Mesendoderm (in vitro differentiated cells): ENCODE measurements at regions not wholly inside any gene's neighbourhood (a gene's known extent, or its start where the extent isn't known, plus 50 kb on each side); places are given as distances from the start of the nearest gene placed in this dataset.

Experiments used
- DNase-seq: peaks from one replicate; pipeline ENCODE4 v3.0.0; 2013
- H2AK5ac ChIP-seq: 2 replicates; pipeline ENCODE4 v1.6.1; 2013; ENCODE audit warnings: low read length, inconsistent platforms
- H2BK120ac ChIP-seq: 2 replicates; pipeline ENCODE4 v1.6.1; 2013; ENCODE audit warnings: low read depth, mild to moderate bottlenecking, low read length, moderate library complexity, mixed read lengths
- H2BK15ac ChIP-seq: replicated peaks from 2 replicates; pipeline ENCODE4 v1.6.1; 2013; ENCODE audit warnings: low read depth, mild to moderate bottlenecking, moderate library complexity
- H2BK5ac ChIP-seq: 2 replicates; pipeline ENCODE4 v1.6.1; 2013; ENCODE audit warnings: low read length, inconsistent platforms
- H3K18ac ChIP-seq: 2 replicates; pipeline ENCODE4 v1.6.1; 2013; ENCODE audit warnings: mild to moderate bottlenecking, low read length, mixed read lengths
- H3K23ac ChIP-seq: one replicate; pipeline ENCODE4 v1.6.1; 2013; ENCODE audit warnings: low read length
- H3K27ac ChIP-seq: 2 replicates; pipeline ENCODE4 v1.5.1; 2013; ENCODE audit warnings: low read depth, mild to moderate bottlenecking, inconsistent platforms, low read length, moderate library complexity
- H3K27me3 ChIP-seq: 2 replicates; pipeline ENCODE4 v1.6.1; 2013; ENCODE audit warnings: low read length, control low read depth, mild to moderate bottlenecking, inconsistent platforms; ENCODE audit not compliant: insufficient read depth, poor library complexity
- H3K36me3 ChIP-seq: 2 replicates; pipeline ENCODE4 v1.6.1; 2013; ENCODE audit warnings: low read length, inconsistent platforms; ENCODE audit not compliant: control insufficient read depth, insufficient read depth
- H3K4ac ChIP-seq: one replicate; pipeline ENCODE4 v1.6.1; 2013; ENCODE audit warnings: low read depth, mild to moderate bottlenecking, low read length, moderate library complexity
- H3K4me1 ChIP-seq: 2 replicates; pipeline ENCODE4 v1.6.1; 2013; ENCODE audit warnings: low read depth, low read length, inconsistent platforms; ENCODE audit not compliant: control insufficient read depth
- H3K4me2 ChIP-seq: 2 replicates; pipeline ENCODE4 v1.6.1; 2013; ENCODE audit warnings: low read length
- H3K4me3 ChIP-seq: 2 replicates; pipeline ENCODE4 v1.5.1; 2013; ENCODE audit warnings: mild to moderate bottlenecking, low read length
- H3K56ac ChIP-seq: one replicate; pipeline ENCODE4 v1.6.1; 2013; ENCODE audit warnings: low read length
- H3K79me1 ChIP-seq: 2 replicates; pipeline ENCODE4 v1.6.1; 2013; ENCODE audit warnings: low read length, inconsistent platforms
- H3K79me2 ChIP-seq: 2 replicates; pipeline ENCODE4 v1.6.1; 2013; ENCODE audit warnings: mild to moderate bottlenecking, low read length; ENCODE audit not compliant: control insufficient read depth, insufficient read depth
- H3K9ac ChIP-seq: 2 replicates; pipeline ENCODE4 v1.6.1; 2013; ENCODE audit warnings: low read length, inconsistent platforms
- H4K5ac ChIP-seq: one replicate; pipeline ENCODE4 v1.6.1; 2013; ENCODE audit warnings: low read length
- H4K8ac ChIP-seq: one replicate; pipeline ENCODE4 v1.6.1; 2013; ENCODE audit warnings: low read depth, mild to moderate bottlenecking, control low read depth, low read length, moderate library complexity
- WGBS: extraction: QIAGEN DNeasy Blood & Tissue Kit; methylation state at CpG from one replicate; pipeline ENCODE4 v1.1.7; 2013; ENCODE audit warnings: low lambda C conversion rate, missing lambda C conversion rate; ENCODE audit not compliant: insufficient coverage; ENCODE audit errors: extremely low coverage; 5-methylcytosine and 5-hydroxymethylcytosine counted together

DNA sequence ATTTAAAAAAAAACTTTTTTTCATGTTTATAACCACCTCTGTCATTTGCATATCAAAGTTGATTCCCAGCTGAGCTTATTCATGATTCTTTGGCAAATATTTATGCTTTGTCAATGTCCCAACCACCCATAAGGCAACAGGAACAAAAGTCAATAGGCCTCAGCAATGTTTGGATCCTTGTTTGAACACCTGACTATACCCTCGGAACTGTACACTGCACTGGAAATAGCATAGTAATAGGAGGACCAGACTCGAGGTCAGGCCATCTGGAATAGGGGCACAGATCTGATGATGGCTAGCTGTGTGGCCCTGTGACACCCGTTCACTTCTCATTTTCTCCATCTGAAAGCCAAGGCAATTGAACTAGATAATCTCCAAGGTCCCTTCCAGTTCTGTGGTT, 301.7 kb upstream of the ATP11B start:
- WGBS = no CpG with 5 or more reads among the region's 3 CpGs
- Histone ChIP-seq H3K4me1 (no peaks in the 10 kb centered on the region), H3K36me3 (no peaks in the 10 kb centered on the region), H3K27ac (no peak overlapping the region), H2BK5ac (no peak overlapping the region), H3K4me2 (no peak overlapping the region), H2BK120ac (no peak overlapping the region), H3K79me2 (no peaks in the 10 kb centered on the region), H2AK5ac (no peak overlapping the region), H2BK15ac (no peak overlapping the region), H4K8ac (no peak overlapping the region), H4K5ac (no peak overlapping the region), H3K56ac (no peak overlapping the region), H3K4me3 (no peak overlapping the region), H3K27me3 (no peaks in the 10 kb centered on the region), H3K4ac (no peak overlapping the region), H3K23ac (no peak overlapping the region), H3K9ac (no peak overlapping the region), H3K79me1 (no peaks in the 10 kb centered on the region), H3K18ac (no peak overlapping the region)
- DNase-seq = no peak

DNA sequence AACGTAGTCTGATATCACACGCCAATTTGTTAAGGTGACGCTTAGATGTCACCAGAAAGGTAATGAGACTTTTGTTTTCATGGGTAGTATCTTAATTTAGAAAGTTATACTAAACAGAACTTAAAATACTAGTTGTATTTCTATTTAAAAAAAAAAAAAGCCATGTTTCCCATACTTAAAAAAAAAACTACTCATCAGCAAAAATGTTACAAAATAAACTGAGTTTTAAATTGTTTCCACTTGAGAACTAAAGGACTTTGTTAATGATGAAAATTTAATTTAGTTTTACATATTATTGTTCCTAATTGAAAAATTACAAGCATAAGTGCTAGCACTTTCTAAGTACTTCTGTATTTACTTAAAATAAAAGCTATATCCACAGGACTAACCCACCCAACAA, 300.8 kb upstream of the ATP11B start:
- Histone ChIP-seq H2BK120ac (no peak overlapping the region), H3K79me2 (no peaks in the 10 kb centered on the region), H3K18ac (no peak overlapping the region), H3K4me2 (no peak overlapping the region), H3K27ac (no peak overlapping the region), H3K56ac (no peak overlapping the region), H3K4me3 (no peak overlapping the region), H4K8ac (no peak overlapping the region), H3K9ac (no peak overlapping the region), H2BK15ac (no peak overlapping the region), H3K79me1 (no peaks in the 10 kb centered on the region), H2BK5ac (no peak overlapping the region), H3K36me3 (no peaks in the 10 kb centered on the region), H3K4me1 (no peaks in the 10 kb centered on the region), H3K4ac (no peak overlapping the region), H4K5ac (no peak overlapping the region), H2AK5ac (no peak overlapping the region), H3K27me3 (no peaks in the 10 kb centered on the region), H3K23ac (no peak overlapping the region)
- no CpG with 5 or more reads among the region's 3 CpGs for WGBS
- DNase-seq = no peak

GRCh38 chr3:182500289-182500688, 293.0 kb upstream of the ATP11B start:
- H3K4me2 ChIP-seq = no peak overlapping the region
- H2BK120ac ChIP-seq = no peak overlapping the region
- H3K23ac ChIP-seq = no peak overlapping the region
- no peak overlapping the region for H2AK5ac ChIP-seq
- peak; percentile 39 for DNase-seq
- no peaks in the 10 kb centered on the region for H3K79me1 ChIP-seq
- peak overlapping the region; percentile 32 for H3K56ac ChIP-seq
- no peaks in the 10 kb centered on the region for H3K79me2 ChIP-seq
- H4K8ac ChIP-seq = no peak overlapping the region
- H2BK5ac ChIP-seq = no peak overlapping the region
- no peak overlapping the region for H3K4me3 ChIP-seq
- peaks cover 2% of the 10 kb centered on the region for H3K4me1 ChIP-seq
- H3K27ac ChIP-seq = no peak overlapping the region
- no peaks in the 10 kb centered on the region for H3K36me3 ChIP-seq
- H3K9ac ChIP-seq = no peak overlapping the region
- no peak overlapping the region for H3K18ac ChIP-seq
- H2BK15ac ChIP-seq = no peak overlapping the region
- no peak overlapping the region for H3K4ac ChIP-seq
- no CpG with 5 or more reads among the region's 10 CpGs for WGBS
- no peak overlapping the region for H4K5ac ChIP-seq
- H3K27me3 ChIP-seq = no peaks in the 10 kb centered on the region

DNA sequence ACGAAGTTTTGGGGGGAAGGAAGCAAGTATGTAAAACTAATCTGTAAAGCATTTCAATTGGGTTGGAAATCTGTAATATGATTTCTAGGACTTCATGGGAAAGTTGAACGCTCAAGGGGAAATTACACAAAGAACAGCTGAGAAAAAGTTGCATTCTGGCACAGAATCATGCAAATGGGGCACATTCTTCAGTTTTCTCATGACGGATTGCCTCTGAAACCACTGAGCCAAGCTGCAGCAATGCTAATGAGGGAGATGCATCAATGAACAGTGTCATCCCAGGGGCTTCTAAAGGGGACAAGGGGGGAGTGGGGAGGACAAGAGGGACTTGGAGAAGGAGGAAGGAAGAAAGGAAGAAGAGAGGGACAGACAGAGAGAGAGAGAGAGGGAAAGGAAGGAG, 291.4 kb upstream of the ATP11B start:
- Histone ChIP-seq H2BK15ac (no peak overlapping the region), H4K5ac (no peak overlapping the region), H3K18ac (no peak overlapping the region), H3K9ac (no peak overlapping the region), H2BK120ac (no peak overlapping the region), H3K79me2 (no peaks in the 10 kb centered on the region), H3K4me3 (no peak overlapping the region), H4K8ac (no peak overlapping the region), H2AK5ac (no peak overlapping the region), H3K27ac (no peak overlapping the region), H3K56ac (no peak overlapping the region), H3K4me2 (no peak overlapping the region), H3K4ac (no peak overlapping the region), H3K27me3 (no peaks in the 10 kb centered on the region), H3K36me3 (no peaks in the 10 kb centered on the region), H3K79me1 (no peaks in the 10 kb centered on the region), H3K23ac (no peak overlapping the region), H2BK5ac (no peak overlapping the region), H3K4me1 (peaks cover 2% of the 10 kb centered on the region)
- no CpG with 5 or more reads among the region's 3 CpGs for WGBS
- DNase-seq = no peak

DNA sequence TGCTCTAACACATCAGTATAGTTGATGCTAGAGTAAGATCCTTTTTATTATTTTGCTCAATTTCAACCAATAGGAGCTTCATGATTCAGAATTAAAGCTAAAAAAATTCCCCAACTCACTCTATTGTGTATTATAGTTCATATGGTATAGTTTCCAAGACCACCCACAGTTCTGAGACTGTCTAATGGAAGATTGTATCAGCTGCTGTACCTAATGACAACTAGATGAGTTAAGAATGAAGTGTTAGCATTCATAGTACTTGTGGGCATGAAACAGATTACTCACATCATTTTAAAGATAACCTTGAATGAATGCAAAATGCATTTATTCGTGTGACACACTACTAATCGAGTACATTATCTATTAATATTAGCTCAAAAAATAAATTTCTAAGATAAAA, 289.9 kb upstream of the ATP11B start:
- no peaks in the 10 kb centered on the region for H3K27me3 ChIP-seq
- no peak overlapping the region for H3K23ac ChIP-seq
- no peak overlapping the region for H3K27ac ChIP-seq
- H2BK120ac ChIP-seq = no peak overlapping the region
- H3K79me1 ChIP-seq = no peaks in the 10 kb centered on the region
- no peak overlapping the region for H3K4me3 ChIP-seq
- H3K9ac ChIP-seq = no peak overlapping the region
- H2BK5ac ChIP-seq = no peak overlapping the region
- no peak overlapping the region for H2BK15ac ChIP-seq
- no peak overlapping the region for H3K4me2 ChIP-seq
- H3K56ac ChIP-seq = no peak overlapping the region
- H2AK5ac ChIP-seq = no peak overlapping the region
- no peaks in the 10 kb centered on the region for H3K79me2 ChIP-seq
- H3K4me1 ChIP-seq = peaks cover 2% of the 10 kb centered on the region
- no peak for DNase-seq
- no CpG with 5 or more reads among the region's 2 CpGs for WGBS
- no peaks in the 10 kb centered on the region for H3K36me3 ChIP-seq
- H4K5ac ChIP-seq = no peak overlapping the region
- H4K8ac ChIP-seq = no peak overlapping the region
- H3K4ac ChIP-seq = no peak overlapping the region
- H3K18ac ChIP-seq = no peak overlapping the region

- no peak overlapping the region for H3K27ac ChIP-seq
- H3K27me3 ChIP-seq = no peaks in the 10 kb centered on the region
- no peaks in the 10 kb centered on the region for H3K79me2 ChIP-seq
- no peak overlapping the region for H3K4me3 ChIP-seq
- no peak overlapping the region for H4K5ac ChIP-seq
- no peak overlapping the region for H3K56ac ChIP-seq
- no peak overlapping the region for H3K18ac ChIP-seq
- H2BK5ac ChIP-seq = no peak overlapping the region
- H3K4me2 ChIP-seq = no peak overlapping the region
- no peak overlapping the region for H3K4ac ChIP-seq
- no peak overlapping the region for H2AK5ac ChIP-seq
- no peak overlapping the region for H4K8ac ChIP-seq
- no peaks in the 10 kb centered on the region for H3K36me3 ChIP-seq
- H3K79me1 ChIP-seq = no peaks in the 10 kb centered on the region
- H3K4me1 ChIP-seq = no peaks in the 10 kb centered on the region
- no peak overlapping the region for H2BK15ac ChIP-seq
- no CpG with 5 or more reads among the region's 13 CpGs for WGBS
- no peak for DNase-seq
- no peak overlapping the region for H3K9ac ChIP-seq
- no peak overlapping the region for H3K23ac ChIP-seq
- H2BK120ac ChIP-seq = no peak overlapping the region
Measured at GRCh38 chr3:182508919-182509711, 284.2 kb upstream of the ATP11B start.
